Testis (tissue), 2 donors: ENCODE measurements at regions not wholly inside any gene's neighbourhood (a gene's known extent, or its start where the extent isn't known, plus 50 kb on each side); places are given as distances from the start of the nearest gene placed in this dataset.

ENCODE experiments used
- POLR2A ChIP-seq: fragments of 450-650 bp; IDR thresholded peaks from one replicate; pipeline ENCODE4 v1.6.1; 2017; ENCODE audit warnings: antibody characterized with exemption, mild to moderate bottlenecking, moderate library complexity
- TF ChIP-seq, protein P1 (sequence below), 3 experiments: fragments of 450-650 bp in 2 of 3; fragments of 200-600 bp in 1 of 3; sonication (generic) in 1 of 3; IDR thresholded peaks; one replicate each; pipeline ENCODE4 v1.5.1; 2016 to 2019; ENCODE audit warnings: antibody characterized with exemption in 3 of 3, mild to moderate bottlenecking in 2 of 3, moderate library complexity in 1 of 3

GRCh38 chr4:183763990-183764754, 105.1 kb downstream of the TRAPPC11 start:
- TF ChIP-seq, protein P1, sequence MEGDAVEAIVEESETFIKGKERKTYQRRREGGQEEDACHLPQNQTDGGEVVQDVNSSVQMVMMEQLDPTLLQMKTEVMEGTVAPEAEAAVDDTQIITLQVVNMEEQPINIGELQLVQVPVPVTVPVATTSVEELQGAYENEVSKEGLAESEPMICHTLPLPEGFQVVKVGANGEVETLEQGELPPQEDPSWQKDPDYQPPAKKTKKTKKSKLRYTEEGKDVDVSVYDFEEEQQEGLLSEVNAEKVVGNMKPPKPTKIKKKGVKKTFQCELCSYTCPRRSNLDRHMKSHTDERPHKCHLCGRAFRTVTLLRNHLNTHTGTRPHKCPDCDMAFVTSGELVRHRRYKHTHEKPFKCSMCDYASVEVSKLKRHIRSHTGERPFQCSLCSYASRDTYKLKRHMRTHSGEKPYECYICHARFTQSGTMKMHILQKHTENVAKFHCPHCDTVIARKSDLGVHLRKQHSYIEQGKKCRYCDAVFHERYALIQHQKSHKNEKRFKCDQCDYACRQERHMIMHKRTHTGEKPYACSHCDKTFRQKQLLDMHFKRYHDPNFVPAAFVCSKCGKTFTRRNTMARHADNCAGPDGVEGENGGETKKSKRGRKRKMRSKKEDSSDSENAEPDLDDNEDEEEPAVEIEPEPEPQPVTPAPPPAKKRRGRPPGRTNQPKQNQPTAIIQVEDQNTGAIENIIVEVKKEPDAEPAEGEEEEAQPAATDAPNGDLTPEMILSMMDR (IDR thresholded peaks at IDR 0.05): no peak
- TF ChIP-seq POLR2A: no peak
